OCI-LY3 (cell line): ENCODE measurements at regions not wholly inside any gene's neighbourhood (a gene's known extent, or its start where the extent isn't known, plus 50 kb on each side); places are given as distances from the start of the nearest gene placed in this dataset.

Source experiments
- H2AFZ ChIP-seq: fragments of 200-600, 300-600 bp; shearing (Covaris generic); 2 replicates; pipeline ENCODE4 v1.6.0; 2014; ENCODE audit warnings: antibody characterized with exemption, low read depth, low read length
- H3K27ac ChIP-seq: fragments of 200-600, 300-600 bp; sonication (generic); 2 replicates; pipeline ENCODE4 v1.5.1; 2014; ENCODE audit warnings: mild to moderate bottlenecking, low read length, moderate library complexity, mixed read lengths
- H3K27me3 ChIP-seq: fragments of 200-600, 300-600 bp; sonication (generic); 2 replicates; pipeline ENCODE4 v1.6.1; 2014; ENCODE audit warnings: low read depth, low read length, mixed read lengths
- H3K36me3 ChIP-seq: fragments of 200-600, 300-600 bp; sonication (generic); replicated peaks from 2 replicates; pipeline ENCODE3; 2014; ENCODE audit warnings: low read depth, low read length, mixed read lengths
- H3K4me1 ChIP-seq: fragments of 300-600, 200-600 bp; sonication (generic); 2 replicates; pipeline ENCODE4 v1.6.1; 2014; ENCODE audit warnings: low read length, mixed read lengths
- H3K4me2 ChIP-seq: fragments of 200-600, 300-600 bp; sonication (generic); 2 replicates; pipeline ENCODE4 v1.6.1; 2014; ENCODE audit warnings: low read length, mixed read lengths
- H3K4me3 ChIP-seq: fragments of 300-600, 200-600 bp; sonication (generic); 2 replicates; pipeline ENCODE4 v1.5.1; 2014; ENCODE audit warnings: antibody characterized with exemption, mild to moderate bottlenecking, low read length, moderate library complexity
- H3K79me2 ChIP-seq: fragments of 300-600, 200-600 bp; shearing (Covaris generic); 2 replicates; pipeline ENCODE4 v1.6.1; 2014; ENCODE audit warnings: mild to moderate bottlenecking, low read length, mixed read lengths
- H3K9ac ChIP-seq: fragments of 300-600, 200-600 bp; shearing (Covaris generic); 2 replicates; pipeline ENCODE4 v1.6.0; 2014; ENCODE audit warnings: mild to moderate bottlenecking, low read length, moderate library complexity
- H3K9me3 ChIP-seq: fragments of 200-600, 300-600 bp; shearing (Covaris generic); 2 replicates; pipeline ENCODE4 v1.6.1; 2014; ENCODE audit warnings: low read length, mixed read lengths; ENCODE audit not compliant: insufficient read depth
- H4K20me1 ChIP-seq: fragments of 200-600, 300-600 bp; sonication (generic); 2 replicates; pipeline ENCODE4 v1.6.1; 2016; ENCODE audit warnings: low read length, mixed read lengths; ENCODE audit not compliant: insufficient read depth
- EZH2phosphoT487 ChIP-seq: fragments of 200-600 bp; shearing (Covaris generic); IDR thresholded peaks from 2 replicates; pipeline ENCODE4 v1.6.1; 2018; ENCODE audit warnings: antibody characterized with exemption, mixed run types, low read depth
- TF ChIP-seq, protein P1 (sequence below): fragments of 200-600, 300-600 bp; sonication (generic); IDR thresholded peaks from 2 replicates; pipeline ENCODE4 v1.5.1; 2014; ENCODE audit warnings: antibody characterized with exemption, low read length, low read depth

DNA sequence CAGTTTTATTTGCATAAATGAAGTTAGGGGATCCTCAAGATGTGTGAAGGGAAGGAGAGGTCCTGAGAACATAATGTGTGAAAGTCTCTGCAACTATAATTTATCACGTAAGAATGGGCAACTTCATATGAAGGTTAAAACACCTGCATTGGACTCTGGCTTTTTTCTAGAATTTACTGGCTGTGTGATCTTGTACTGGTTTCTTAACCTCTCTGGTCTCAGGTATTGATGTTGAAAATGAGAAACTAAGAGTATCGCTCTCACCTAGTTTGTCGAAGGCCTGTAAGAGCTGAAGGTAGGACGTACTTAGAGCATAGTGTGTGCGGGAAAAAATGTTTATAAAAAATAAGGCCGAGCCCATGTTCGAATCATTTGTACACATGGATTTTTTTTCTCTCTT lies 280.5 kb downstream of the ICE1 start:
- no peak overlapping the region for H3K4me2 ChIP-seq
- no peaks in the 10 kb centered on the region for H3K27me3 ChIP-seq
- no peaks in the 10 kb centered on the region for H3K79me2 ChIP-seq
- no peak overlapping the region for H3K27ac ChIP-seq
- no peaks in the 10 kb centered on the region for H3K9me3 ChIP-seq
- TF ChIP-seq EZH2phosphoT487, result no peak
- TF ChIP-seq, protein P1, sequence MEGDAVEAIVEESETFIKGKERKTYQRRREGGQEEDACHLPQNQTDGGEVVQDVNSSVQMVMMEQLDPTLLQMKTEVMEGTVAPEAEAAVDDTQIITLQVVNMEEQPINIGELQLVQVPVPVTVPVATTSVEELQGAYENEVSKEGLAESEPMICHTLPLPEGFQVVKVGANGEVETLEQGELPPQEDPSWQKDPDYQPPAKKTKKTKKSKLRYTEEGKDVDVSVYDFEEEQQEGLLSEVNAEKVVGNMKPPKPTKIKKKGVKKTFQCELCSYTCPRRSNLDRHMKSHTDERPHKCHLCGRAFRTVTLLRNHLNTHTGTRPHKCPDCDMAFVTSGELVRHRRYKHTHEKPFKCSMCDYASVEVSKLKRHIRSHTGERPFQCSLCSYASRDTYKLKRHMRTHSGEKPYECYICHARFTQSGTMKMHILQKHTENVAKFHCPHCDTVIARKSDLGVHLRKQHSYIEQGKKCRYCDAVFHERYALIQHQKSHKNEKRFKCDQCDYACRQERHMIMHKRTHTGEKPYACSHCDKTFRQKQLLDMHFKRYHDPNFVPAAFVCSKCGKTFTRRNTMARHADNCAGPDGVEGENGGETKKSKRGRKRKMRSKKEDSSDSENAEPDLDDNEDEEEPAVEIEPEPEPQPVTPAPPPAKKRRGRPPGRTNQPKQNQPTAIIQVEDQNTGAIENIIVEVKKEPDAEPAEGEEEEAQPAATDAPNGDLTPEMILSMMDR, result no peak
- no peak overlapping the region for H3K4me3 ChIP-seq
- H3K9ac ChIP-seq, result no peak overlapping the region
- H3K36me3 ChIP-seq, result no peaks in the 10 kb centered on the region
- H2AFZ ChIP-seq, result no peak overlapping the region
- no peaks in the 10 kb centered on the region for H4K20me1 ChIP-seq
- no peaks in the 10 kb centered on the region for H3K4me1 ChIP-seq

DNA sequence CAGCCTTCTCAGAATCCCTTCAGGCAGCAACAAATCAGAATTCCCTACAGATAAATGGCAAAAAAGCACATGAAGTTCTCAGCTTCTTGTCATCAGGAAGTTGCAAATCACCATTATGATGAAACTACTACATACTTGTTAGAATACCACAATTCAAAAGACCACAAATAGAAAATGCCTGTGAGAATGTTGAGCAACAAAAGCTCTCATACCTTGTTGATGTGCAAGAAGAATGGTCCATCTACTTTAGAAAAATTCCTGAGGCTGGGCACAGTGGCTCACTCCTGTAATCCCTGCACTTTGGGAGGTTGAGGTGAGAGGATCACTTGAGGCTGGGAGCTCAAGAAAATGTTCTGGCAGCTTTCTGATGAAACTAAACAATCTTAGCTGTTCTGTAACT lies 278.1 kb downstream of the ICE1 start:
- H3K79me2 ChIP-seq, result no peaks in the 10 kb centered on the region
- no peaks in the 10 kb centered on the region for H3K27me3 ChIP-seq
- no peaks in the 10 kb centered on the region for H3K36me3 ChIP-seq
- H3K4me2 ChIP-seq, result no peak overlapping the region
- H3K9ac ChIP-seq, result no peak overlapping the region
- no peak overlapping the region for H3K27ac ChIP-seq
- H3K9me3 ChIP-seq, result no peaks in the 10 kb centered on the region
- H4K20me1 ChIP-seq, result no peaks in the 10 kb centered on the region
- H2AFZ ChIP-seq, result no peak overlapping the region
- H3K4me3 ChIP-seq, result no peak overlapping the region
- H3K4me1 ChIP-seq, result no peaks in the 10 kb centered on the region
- TF ChIP-seq, protein P1, result no peak
- TF ChIP-seq EZH2phosphoT487, result no peak

DNA sequence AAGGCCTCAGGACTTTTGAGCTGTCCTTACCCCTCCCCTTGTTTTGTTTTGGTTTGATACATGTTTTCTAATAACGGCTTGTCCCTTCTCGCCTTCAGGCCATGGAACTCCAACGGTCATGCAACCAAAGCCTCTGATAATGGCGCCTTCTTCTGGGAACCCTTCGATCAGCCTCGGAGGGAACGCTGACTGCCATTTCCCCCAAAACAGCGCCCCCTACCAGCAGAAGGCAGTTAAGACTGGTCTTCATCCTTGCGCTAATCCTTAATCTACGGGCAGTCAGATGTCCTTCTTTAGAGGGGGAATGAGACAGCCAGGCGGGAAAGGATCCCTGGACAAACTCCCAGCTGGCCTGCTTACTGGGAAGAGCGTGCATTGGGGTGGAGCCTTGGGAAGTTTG lies 276.6 kb downstream of the ICE1 start:
- no peaks in the 10 kb centered on the region; the same call in 1 of the 2 replicates for H3K27me3 ChIP-seq
- H3K4me3 ChIP-seq, result no peak overlapping the region
- H3K4me2 ChIP-seq, result no peak overlapping the region
- no peak overlapping the region for H3K27ac ChIP-seq
- no peaks in the 10 kb centered on the region for H3K4me1 ChIP-seq
- H3K9ac ChIP-seq, result no peak overlapping the region
- no peaks in the 10 kb centered on the region for H3K36me3 ChIP-seq
- no peaks in the 10 kb centered on the region for H3K79me2 ChIP-seq
- no peaks in the 10 kb centered on the region for H3K9me3 ChIP-seq
- H2AFZ ChIP-seq, result no peak overlapping the region
- no peaks in the 10 kb centered on the region for H4K20me1 ChIP-seq
- TF ChIP-seq EZH2phosphoT487, result no peak
- TF ChIP-seq, protein P1, result no peak

DNA sequence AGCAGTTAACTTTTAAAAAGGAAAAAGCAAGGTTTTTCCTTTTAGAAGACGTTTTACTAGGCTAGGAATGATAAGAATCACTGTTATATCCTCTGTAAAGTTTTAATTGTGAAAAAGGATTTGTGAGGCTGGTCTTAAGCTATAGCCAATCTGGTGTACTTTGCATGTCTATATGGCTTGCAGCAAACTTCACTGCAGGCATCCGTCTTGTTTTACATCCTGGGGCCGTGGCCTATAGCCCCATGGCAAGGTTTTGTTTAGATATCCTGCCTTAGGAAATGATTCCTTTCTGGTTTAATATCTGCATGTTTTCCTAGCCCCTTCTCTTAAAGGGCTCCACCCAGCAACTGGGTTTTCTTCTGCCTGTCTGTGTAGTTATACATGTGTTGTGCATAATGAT lies 272.8 kb downstream of the ICE1 start:
- no peaks in the 10 kb centered on the region for H3K36me3 ChIP-seq
- no peaks in the 10 kb centered on the region for H4K20me1 ChIP-seq
- no peak overlapping the region for H2AFZ ChIP-seq
- H3K4me1 ChIP-seq, result no peaks in the 10 kb centered on the region
- no peak for TF ChIP-seq EZH2phosphoT487
- TF ChIP-seq, protein P1, result no peak
- H3K9me3 ChIP-seq, result no peaks in the 10 kb centered on the region
- no peak overlapping the region for H3K4me2 ChIP-seq
- H3K4me3 ChIP-seq, result no peak overlapping the region
- H3K27ac ChIP-seq, result no peak overlapping the region
- H3K9ac ChIP-seq, result no peak overlapping the region
- H3K27me3 ChIP-seq, result no peaks in the 10 kb centered on the region; the same call in 1 of the 2 replicates
- H3K79me2 ChIP-seq, result no peaks in the 10 kb centered on the region
